ENCODE measurements at regions not wholly inside any gene's neighbourhood (a gene's known extent, or its start where the extent isn't known, plus 50 kb on each side); places are given as distances from the start of the nearest gene placed in this dataset.

DNA sequence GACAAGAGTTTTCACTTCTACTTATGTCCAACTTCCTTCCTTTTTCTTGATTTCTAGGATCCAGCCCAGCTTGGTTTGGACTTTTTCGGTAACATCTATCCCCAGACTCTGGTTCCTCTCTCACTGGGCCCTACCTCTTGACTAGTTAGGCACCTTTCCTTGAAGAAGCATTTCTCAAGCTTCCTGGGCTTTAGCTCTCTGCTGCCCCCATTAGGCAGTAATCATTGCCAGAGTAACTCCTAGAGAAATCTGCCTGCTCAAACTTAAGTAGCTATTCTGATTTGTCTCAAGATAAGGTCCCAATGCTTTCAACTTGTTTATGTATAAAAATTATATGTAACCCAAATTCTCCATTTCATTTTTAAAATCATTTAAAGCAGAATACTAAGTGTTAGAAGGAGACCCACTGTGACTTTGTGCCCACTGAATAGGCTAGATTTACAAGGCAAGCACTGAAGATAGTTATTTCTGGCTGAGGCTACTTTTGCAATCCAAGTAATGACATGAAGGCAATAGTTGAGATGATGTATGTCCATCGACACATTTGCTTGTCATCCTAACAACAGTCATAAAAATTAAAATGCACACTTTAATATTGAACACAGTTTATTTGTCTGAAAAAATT lies 275.0 kb upstream of the G2E3 start:
- Mint-ChIP-seq H3K27me3 (no peaks in the 10 kb centered on the region), H3K27ac (no peak overlapping the region), H3K9me3 (ENCODE audit: low read depth) (no peaks in the 10 kb centered on the region), H3K4me3 (ENCODE audit: low read depth) (no peak overlapping the region), H3K4me1 (ENCODE audit: low read depth) (no peaks in the 10 kb centered on the region), H3K36me3 (ENCODE audit: insufficient read depth) (no peaks in the 10 kb centered on the region)
- TF ChIP-seq, protein P1, sequence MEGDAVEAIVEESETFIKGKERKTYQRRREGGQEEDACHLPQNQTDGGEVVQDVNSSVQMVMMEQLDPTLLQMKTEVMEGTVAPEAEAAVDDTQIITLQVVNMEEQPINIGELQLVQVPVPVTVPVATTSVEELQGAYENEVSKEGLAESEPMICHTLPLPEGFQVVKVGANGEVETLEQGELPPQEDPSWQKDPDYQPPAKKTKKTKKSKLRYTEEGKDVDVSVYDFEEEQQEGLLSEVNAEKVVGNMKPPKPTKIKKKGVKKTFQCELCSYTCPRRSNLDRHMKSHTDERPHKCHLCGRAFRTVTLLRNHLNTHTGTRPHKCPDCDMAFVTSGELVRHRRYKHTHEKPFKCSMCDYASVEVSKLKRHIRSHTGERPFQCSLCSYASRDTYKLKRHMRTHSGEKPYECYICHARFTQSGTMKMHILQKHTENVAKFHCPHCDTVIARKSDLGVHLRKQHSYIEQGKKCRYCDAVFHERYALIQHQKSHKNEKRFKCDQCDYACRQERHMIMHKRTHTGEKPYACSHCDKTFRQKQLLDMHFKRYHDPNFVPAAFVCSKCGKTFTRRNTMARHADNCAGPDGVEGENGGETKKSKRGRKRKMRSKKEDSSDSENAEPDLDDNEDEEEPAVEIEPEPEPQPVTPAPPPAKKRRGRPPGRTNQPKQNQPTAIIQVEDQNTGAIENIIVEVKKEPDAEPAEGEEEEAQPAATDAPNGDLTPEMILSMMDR (IDR thresholded peaks at IDR 0.05; ENCODE audit: unreplicated experiment), result peak; percentile 68
- DNase-seq (ENCODE audit: low spot score, unreplicated experiment), result no peak

- TF ChIP-seq, protein P1 (IDR thresholded peaks at IDR 0.05; ENCODE audit: unreplicated experiment), result no peak
- Mint-ChIP-seq H3K4me1 (ENCODE audit: low read depth) (no peaks in the 10 kb centered on the region), H3K27me3 (no peaks in the 10 kb centered on the region), H3K27ac (no peak overlapping the region), H3K4me3 (ENCODE audit: low read depth) (no peak overlapping the region), H3K36me3 (ENCODE audit: insufficient read depth) (no peaks in the 10 kb centered on the region), H3K9me3 (ENCODE audit: low read depth) (no peaks in the 10 kb centered on the region)
- DNase-seq (ENCODE audit: low spot score, unreplicated experiment), result no peak
Observed at GRCh38 chr14:30284808-30285207, 274.1 kb upstream of the G2E3 start.

- H3K4me3 Mint-ChIP-seq (ENCODE audit: low read depth), result no peak overlapping the region
Observed at GRCh38 chr14:30287579-30288445, 271.1 kb upstream of the G2E3 start.

GRCh38 chr14:30290001-30290400 lies 269.0 kb upstream of the G2E3 start:
- Mint-ChIP-seq H3K27ac (no peak overlapping the region), H3K9me3 (ENCODE audit: low read depth) (no peaks in the 10 kb centered on the region), H3K4me3 (ENCODE audit: low read depth) (no peak overlapping the region), H3K4me1 (ENCODE audit: low read depth) (no peaks in the 10 kb centered on the region), H3K36me3 (ENCODE audit: insufficient read depth) (no peaks in the 10 kb centered on the region), H3K27me3 (no peaks in the 10 kb centered on the region)
- TF ChIP-seq, protein P1 (IDR thresholded peaks at IDR 0.05; ENCODE audit: unreplicated experiment), result no peak
- no peak for DNase-seq (ENCODE audit: low spot score, unreplicated experiment)

More at GRCh38 chr14:30287579-30288445, 271.1 kb upstream of the G2E3 start:
- Mint-ChIP-seq H3K36me3 (ENCODE audit: insufficient read depth) (no peaks in the 10 kb centered on the region), H3K27ac (no peak overlapping the region), H3K4me1 (ENCODE audit: low read depth) (no peaks in the 10 kb centered on the region), H3K9me3 (ENCODE audit: low read depth) (no peaks in the 10 kb centered on the region), H3K27me3 (no peaks in the 10 kb centered on the region)
- TF ChIP-seq, protein P1 (IDR thresholded peaks at IDR 0.05; ENCODE audit: unreplicated experiment), result no peak
- no peak for DNase-seq (ENCODE audit: low spot score, unreplicated experiment)

DNA sequence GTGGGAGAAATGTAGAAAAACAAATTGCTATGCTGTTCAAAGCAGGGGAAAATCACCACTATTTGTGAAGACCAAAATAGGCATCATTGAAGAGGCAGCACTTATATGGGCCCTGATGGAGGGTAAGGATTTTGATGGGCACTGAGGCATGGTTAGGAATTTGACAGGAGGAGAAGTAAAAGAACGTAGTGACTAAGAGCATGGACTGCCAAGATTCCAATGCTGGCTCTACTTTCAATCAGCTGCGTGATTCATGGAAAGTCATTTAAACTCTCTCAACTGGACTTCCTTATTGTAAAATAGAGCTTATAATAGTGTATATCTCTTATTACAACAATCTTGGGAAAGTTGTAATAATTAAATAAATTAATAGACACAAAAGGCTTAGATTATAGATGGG lies 267.7 kb upstream of the G2E3 start:
- Mint-ChIP-seq H3K27ac (no peak overlapping the region), H3K4me1 (ENCODE audit: low read depth) (no peaks in the 10 kb centered on the region), H3K36me3 (ENCODE audit: insufficient read depth) (no peaks in the 10 kb centered on the region), H3K9me3 (ENCODE audit: low read depth) (no peaks in the 10 kb centered on the region), H3K4me3 (ENCODE audit: low read depth) (no peak overlapping the region), H3K27me3 (no peaks in the 10 kb centered on the region)
- DNase-seq (ENCODE audit: low spot score, unreplicated experiment), result no peak
- TF ChIP-seq, protein P1 (IDR thresholded peaks at IDR 0.05; ENCODE audit: unreplicated experiment), result no peak

All from progenitor cell of endocrine pancreas (in vitro differentiated cells).